Muscle layer of duodenum (tissue), 2 donors: ENCODE measurements at regions not wholly inside any gene's neighbourhood (a gene's known extent, or its start where the extent isn't known, plus 50 kb on each side); places are given as distances from the start of the nearest gene placed in this dataset.
"Not testable (repeated sequence)": the region's sequence is repeated elsewhere in the genome, so short reads cannot be mapped to it uniquely, and the experiment has no call there.

Experiments
- H3K27ac ChIP-seq: one replicate; pipeline ENCODE4 v1.7.0; 2013; ENCODE audit warnings: mild to moderate bottlenecking, low read length
- H3K27me3 ChIP-seq: one replicate; pipeline ENCODE4 v1.7.0; 2013; ENCODE audit warnings: low read depth, mild to moderate bottlenecking, control low read depth, low read length
- H3K36me3 ChIP-seq, 2 donors: one replicate each; pipeline ENCODE4 v1.7.0; 2013; ENCODE audit warnings: low read length in 2 of 2, control low read depth in 1 of 2, mild to moderate bottlenecking in 1 of 2; ENCODE audit not compliant: insufficient read depth in 2 of 2, control insufficient read depth in 1 of 2
- H3K4me1 ChIP-seq, 2 donors: one replicate each; pipeline ENCODE4 v1.7.0; 2013; ENCODE audit warnings: low read length in 2 of 2, mild to moderate bottlenecking in 2 of 2, control low read depth in 1 of 2, moderate library complexity in 1 of 2; ENCODE audit not compliant: insufficient read depth in 2 of 2, control insufficient read depth in 1 of 2
- H3K4me3 ChIP-seq, 2 donors: one replicate each; pipeline ENCODE4 v1.7.0; 2013; ENCODE audit warnings: low read length in 2 of 2, low read depth in 1 of 2, mild to moderate bottlenecking in 1 of 2
- H3K9me3 ChIP-seq, 2 donors: one replicate each; pipeline ENCODE4 v1.7.0; 2013; ENCODE audit warnings: low read length in 2 of 2, control low read depth in 1 of 2, mild to moderate bottlenecking in 1 of 2; ENCODE audit not compliant: control insufficient read depth in 1 of 2
- donor health status: healthy.

- Histone ChIP-seq H3K4me3 (no peak overlapping the region), H3K36me3 (no peaks in the 10 kb centered on the region), H3K9me3 (no peaks in the 10 kb centered on the region), H3K4me1 (no peaks in the 10 kb centered on the region), H3K27ac (no peak overlapping the region), H3K27me3 (no peaks in the 10 kb centered on the region)
Observed at GRCh38 chr13:90632184-90632583, 715.3 kb upstream of the MIR17HG start.

GRCh38 chr13:90633849-90634248 lies 713.6 kb upstream of the MIR17HG start:
- no peak overlapping the region for H3K27ac ChIP-seq
- no peaks in the 10 kb centered on the region for H3K36me3 ChIP-seq
- no peaks in the 10 kb centered on the region for H3K9me3 ChIP-seq
- no peak overlapping the region for H3K4me3 ChIP-seq
- H3K4me1 ChIP-seq = no peaks in the 10 kb centered on the region
- H3K27me3 ChIP-seq = no peaks in the 10 kb centered on the region

- H3K36me3 ChIP-seq = no peaks in the 10 kb centered on the region
- H3K4me3 ChIP-seq = no peak overlapping the region
- H3K4me1 ChIP-seq = no peaks in the 10 kb centered on the region
- H3K9me3 ChIP-seq = no peaks in the 10 kb centered on the region
- H3K27ac ChIP-seq = no peak overlapping the region
- no peaks in the 10 kb centered on the region for H3K27me3 ChIP-seq
Observed at GRCh38 chr13:90640976-90641375, 706.5 kb upstream of the MIR17HG start.

GRCh38 chr13:90641884-90642283 lies 705.6 kb upstream of the MIR17HG start:
- Histone ChIP-seq H3K27me3 (no peaks in the 10 kb centered on the region), H3K9me3 (no peaks in the 10 kb centered on the region), H3K4me1 (no peaks in the 10 kb centered on the region), H3K36me3 (no peaks in the 10 kb centered on the region), H3K27ac (no peak overlapping the region), H3K4me3 (no peak overlapping the region)

GRCh38 chr13:90645582-90645981 lies 701.9 kb upstream of the MIR17HG start:
- H3K9me3 ChIP-seq = no peaks in the 10 kb centered on the region
- H3K4me3 ChIP-seq = no peak overlapping the region
- H3K36me3 ChIP-seq = no peaks in the 10 kb centered on the region
- H3K4me1 ChIP-seq = no peaks in the 10 kb centered on the region
- no peak overlapping the region for H3K27ac ChIP-seq
- no peaks in the 10 kb centered on the region for H3K27me3 ChIP-seq

- H3K4me3 ChIP-seq = no peak overlapping the region
- H3K36me3 ChIP-seq = no peaks in the 10 kb centered on the region
- H3K27me3 ChIP-seq = no peaks in the 10 kb centered on the region
- no peaks in the 10 kb centered on the region for H3K4me1 ChIP-seq
- no peaks in the 10 kb centered on the region for H3K9me3 ChIP-seq
- no peak overlapping the region for H3K27ac ChIP-seq
Observed at GRCh38 chr13:90648497-90648896, 699.0 kb upstream of the MIR17HG start.

GRCh38 chr13:90652036-90652435 lies 695.5 kb upstream of the MIR17HG start:
- no peaks in the 10 kb centered on the region for H3K4me1 ChIP-seq
- no peaks in the 10 kb centered on the region for H3K9me3 ChIP-seq
- no peak overlapping the region for H3K4me3 ChIP-seq
- H3K36me3 ChIP-seq = no peaks in the 10 kb centered on the region
- no peak overlapping the region for H3K27ac ChIP-seq
- H3K27me3 ChIP-seq = no peaks in the 10 kb centered on the region

GRCh38 chr13:90654970-90655369 lies 692.5 kb upstream of the MIR17HG start:
- no peaks in the 10 kb centered on the region for H3K27me3 ChIP-seq
- H3K9me3 ChIP-seq = peaks cover 0 to 5% of the 10 kb centered on the region in 2 donors
- H3K4me1 ChIP-seq = no peaks in the 10 kb centered on the region
- no peak overlapping the region for H3K27ac ChIP-seq
- H3K4me3 ChIP-seq = no peak overlapping the region
- no peaks in the 10 kb centered on the region for H3K36me3 ChIP-seq

GRCh38 chr13:90664200-90664599 lies 683.3 kb upstream of the MIR17HG start:
- not testable (repeated sequence) for H3K36me3 ChIP-seq, H3K9me3 ChIP-seq, H3K27me3 ChIP-seq, H3K4me1 ChIP-seq, H3K27ac ChIP-seq, H3K4me3 ChIP-seq

GRCh38 chr13:90673746-90674145 lies 673.7 kb upstream of the MIR17HG start:
- no peaks in the 10 kb centered on the region for H3K9me3 ChIP-seq
- no peaks in the 10 kb centered on the region for H3K4me1 ChIP-seq
- H3K36me3 ChIP-seq = no peaks in the 10 kb centered on the region
- no peaks in the 10 kb centered on the region for H3K27me3 ChIP-seq
- H3K4me3 ChIP-seq = no peak overlapping the region
- no peak overlapping the region for H3K27ac ChIP-seq

GRCh38 chr13:90675129-90675528 lies 672.4 kb upstream of the MIR17HG start:
- Histone ChIP-seq H3K4me3 (no peak overlapping the region), H3K36me3 (no peaks in the 10 kb centered on the region), H3K27ac (no peak overlapping the region), H3K4me1 (no peaks in the 10 kb centered on the region), H3K9me3 (no peaks in the 10 kb centered on the region), H3K27me3 (no peaks in the 10 kb centered on the region)

GRCh38 chr13:90680826-90681225 lies 666.7 kb upstream of the MIR17HG start:
- Histone ChIP-seq H3K27ac (no peak overlapping the region), H3K27me3 (no peaks in the 10 kb centered on the region), H3K4me3 (no peak overlapping the region), H3K36me3 (no peaks in the 10 kb centered on the region), H3K9me3 (no peaks in the 10 kb centered on the region), H3K4me1 (no peaks in the 10 kb centered on the region)
